GM12892 (cell line): ENCODE measurements at regions not wholly inside any gene's neighbourhood (a gene's known extent, or its start where the extent isn't known, plus 50 kb on each side); places are given as distances from the start of the nearest gene placed in this dataset.

Experiments
- DNase-seq: peaks from one replicate; pipeline ENCODE4 v3.0.0; 2011; ENCODE audit not compliant: insufficient read length
- FAIRE-seq: peaks from 2 replicates; lab custom pipeline; 2011; peaks lifted over from hg19 to GRCh38; lab: Jason Lieb, UNC
- POLR2A ChIP-seq: IDR thresholded peaks from 2 replicates; pipeline ENCODE4 v1.6.1; 2011; ENCODE audit warnings: low read depth, low read length, control low read depth
- POLR2AphosphoS5 ChIP-seq: IDR thresholded peaks from 2 replicates; pipeline ENCODE4 v1.6.1; 2011; ENCODE audit warnings: low read depth, low read length, control low read depth
- TAF1 ChIP-seq: IDR thresholded peaks from 2 replicates; pipeline ENCODE4 v1.6.1; 2011; ENCODE audit warnings: low read depth, mild to moderate bottlenecking, control low read depth, low read length, borderline replicate concordance

DNA sequence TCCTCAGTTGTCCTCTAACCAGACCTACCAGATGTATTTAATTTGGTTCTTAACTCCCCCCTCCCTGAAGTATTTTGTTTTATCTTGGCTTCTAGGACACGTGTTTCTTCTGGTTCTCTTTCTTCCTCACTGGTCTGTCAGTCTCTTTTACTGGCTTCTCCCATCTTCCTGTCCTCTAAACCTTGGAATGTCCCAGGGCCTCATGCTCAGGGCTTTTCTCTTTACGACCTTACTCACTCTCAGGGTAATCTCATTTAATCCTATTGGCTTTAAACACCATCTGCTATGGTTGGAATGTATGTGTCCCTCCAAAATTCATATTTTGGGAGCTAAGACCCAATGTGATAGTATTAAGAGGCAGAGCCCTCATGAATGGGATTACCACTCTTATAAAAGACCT lies 418.2 kb upstream of the PODXL start:
- no peak for TF ChIP-seq POLR2AphosphoS5
- TF ChIP-seq POLR2A, result no peak
- no peak for TF ChIP-seq TAF1
- FAIRE-seq (no peak), DNase-seq (no peak)

DNA sequence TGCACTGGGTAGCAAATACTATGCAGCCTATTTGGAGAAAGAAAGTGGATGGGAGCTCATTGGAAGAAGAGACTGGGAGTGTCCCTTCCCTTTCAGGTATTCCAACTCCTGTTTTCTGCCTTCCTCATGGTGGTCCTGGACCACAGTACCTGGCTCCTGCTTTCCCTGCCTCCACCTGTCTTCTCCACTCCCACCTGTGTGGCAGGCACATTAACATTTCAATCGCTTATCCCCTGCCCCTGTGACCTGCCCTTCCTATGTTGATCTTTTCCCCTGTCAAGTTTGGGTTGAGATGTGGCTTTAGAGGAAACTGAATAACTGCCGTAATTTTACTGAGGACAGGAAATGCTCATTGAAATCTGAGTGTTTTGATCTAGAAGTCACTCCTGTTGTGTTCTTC lies 415.8 kb upstream of the PODXL start:
- DNase-seq (no peak), FAIRE-seq (no peak)
- TF ChIP-seq POLR2AphosphoS5 (no peak), TAF1 (no peak), POLR2A (no peak)

DNA sequence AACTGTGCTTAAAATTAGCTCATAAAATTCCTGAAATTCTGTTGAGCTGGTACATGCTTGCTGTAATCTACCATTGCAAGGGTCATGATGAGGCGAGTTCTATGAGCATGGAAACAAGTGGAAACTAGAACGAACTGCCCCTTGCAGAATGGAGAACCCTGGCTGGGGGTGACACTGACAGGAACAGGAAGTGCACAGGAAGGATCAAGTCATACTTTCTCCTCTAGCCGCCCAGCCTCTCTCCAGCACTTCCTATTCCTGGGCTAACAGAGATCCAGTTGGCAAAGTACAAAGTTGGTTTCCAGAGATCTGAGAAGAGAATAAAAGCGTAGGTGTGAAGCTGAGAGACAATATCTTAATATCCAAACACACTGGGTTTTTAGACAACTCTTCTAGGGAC lies 414.2 kb upstream of the PODXL start:
- FAIRE-seq (no peak), DNase-seq (no peak)
- TF ChIP-seq POLR2AphosphoS5 (no peak), POLR2A (no peak), TAF1 (no peak)

DNA sequence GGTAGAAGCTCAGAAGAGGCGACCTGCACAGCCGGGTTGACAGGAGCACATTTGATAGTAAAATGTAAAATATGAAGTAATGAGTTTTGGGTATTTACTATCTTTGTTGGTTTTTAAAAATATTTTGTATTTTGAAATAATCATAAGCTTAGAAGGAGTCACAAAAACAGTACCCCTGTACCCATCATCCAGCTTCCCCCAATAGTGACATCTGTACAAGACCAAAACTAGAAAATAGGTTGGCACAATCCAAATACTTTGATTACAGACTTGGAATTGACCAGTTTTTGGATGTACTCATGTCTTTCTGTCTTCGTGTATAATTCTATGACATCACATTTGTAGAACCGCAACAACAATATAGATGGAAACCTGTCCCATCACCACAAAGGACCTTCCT lies 413.1 kb upstream of the PODXL start:
- FAIRE-seq, result no peak
- no peak for DNase-seq
- TF ChIP-seq TAF1 (no peak), POLR2A (no peak), POLR2AphosphoS5 (no peak)

DNA sequence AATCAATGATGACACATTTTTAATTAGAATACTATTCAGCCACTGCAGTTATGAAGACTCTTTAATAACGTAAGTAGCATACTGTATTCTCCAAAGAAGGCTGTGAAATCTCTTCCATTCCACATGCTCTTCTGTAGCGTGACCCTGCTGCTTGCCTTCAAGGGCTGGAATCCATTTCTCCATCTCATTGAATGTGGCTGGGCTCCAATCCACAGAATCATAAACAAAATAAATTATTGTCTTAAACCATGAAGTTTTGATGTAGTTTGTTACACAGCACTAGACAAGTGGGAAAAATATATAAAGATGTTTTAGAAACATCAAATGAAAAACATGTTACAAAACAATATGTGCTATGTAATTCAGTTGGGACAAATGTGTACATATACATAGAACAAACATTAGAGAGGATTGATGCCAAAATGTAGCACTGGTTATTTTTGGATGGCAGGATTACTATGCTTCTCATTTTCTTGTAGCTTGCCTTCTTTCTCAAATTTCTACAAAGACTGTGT lies 410.8 kb upstream of the PODXL start:
- FAIRE-seq, result no peak
- no peak for DNase-seq
- TF ChIP-seq POLR2AphosphoS5 (no peak), TAF1 (no peak), POLR2A (no peak)

DNA sequence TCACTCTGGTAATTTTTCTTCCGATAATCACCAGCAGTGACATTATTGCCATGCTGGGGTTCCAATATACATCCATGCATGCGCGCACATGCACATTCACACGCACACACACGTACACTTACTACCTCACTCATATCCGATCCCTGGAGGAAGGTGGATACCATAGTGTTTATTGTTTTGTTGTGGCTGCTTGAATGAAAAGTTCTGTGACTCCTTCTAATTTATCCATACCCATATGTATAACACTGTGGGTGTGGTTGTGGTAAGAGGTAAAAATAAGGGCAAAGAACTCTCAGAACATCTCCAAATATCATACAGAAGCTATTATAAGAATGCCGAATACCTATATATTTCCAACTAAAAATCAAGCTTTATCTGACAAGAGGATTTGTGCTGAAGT lies 407.8 kb upstream of the PODXL start:
- DNase-seq (no peak), FAIRE-seq (no peak)
- TF ChIP-seq POLR2AphosphoS5 (no peak), TAF1 (no peak), POLR2A (no peak)

DNA sequence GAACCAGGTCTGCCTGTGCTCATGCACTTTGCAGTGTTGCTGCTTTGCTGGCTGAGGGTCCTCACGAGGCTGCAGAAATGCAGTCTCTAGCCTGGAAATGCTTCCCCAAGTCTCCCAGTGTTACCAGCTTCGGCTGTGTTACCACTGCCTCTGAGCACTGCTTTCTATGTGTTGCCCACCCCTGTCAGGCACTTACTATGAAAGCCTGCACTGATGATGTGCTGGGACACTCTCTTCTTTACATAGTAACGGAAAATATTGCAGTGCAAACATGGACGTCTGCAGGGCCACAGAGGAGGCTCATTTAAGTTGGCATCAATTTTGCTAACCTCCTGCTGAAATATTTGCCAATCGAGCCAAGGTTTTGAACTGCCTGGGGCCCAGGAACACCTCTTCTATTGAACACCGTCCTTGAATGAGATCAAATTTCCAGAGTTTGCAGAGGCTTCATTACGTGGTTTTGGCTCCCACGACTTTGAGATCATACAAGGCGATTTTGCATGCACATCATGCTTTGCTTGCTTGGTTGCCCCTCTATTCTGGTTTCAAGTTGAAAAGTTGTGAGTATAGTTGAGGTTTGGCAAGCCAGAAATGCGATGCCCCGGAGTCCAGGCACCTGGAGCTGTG lies 404.7 kb upstream of the PODXL start:
- DNase-seq (no peak), FAIRE-seq (no peak)
- TF ChIP-seq POLR2AphosphoS5 (no peak), POLR2A (no peak), TAF1 (no peak)

DNA sequence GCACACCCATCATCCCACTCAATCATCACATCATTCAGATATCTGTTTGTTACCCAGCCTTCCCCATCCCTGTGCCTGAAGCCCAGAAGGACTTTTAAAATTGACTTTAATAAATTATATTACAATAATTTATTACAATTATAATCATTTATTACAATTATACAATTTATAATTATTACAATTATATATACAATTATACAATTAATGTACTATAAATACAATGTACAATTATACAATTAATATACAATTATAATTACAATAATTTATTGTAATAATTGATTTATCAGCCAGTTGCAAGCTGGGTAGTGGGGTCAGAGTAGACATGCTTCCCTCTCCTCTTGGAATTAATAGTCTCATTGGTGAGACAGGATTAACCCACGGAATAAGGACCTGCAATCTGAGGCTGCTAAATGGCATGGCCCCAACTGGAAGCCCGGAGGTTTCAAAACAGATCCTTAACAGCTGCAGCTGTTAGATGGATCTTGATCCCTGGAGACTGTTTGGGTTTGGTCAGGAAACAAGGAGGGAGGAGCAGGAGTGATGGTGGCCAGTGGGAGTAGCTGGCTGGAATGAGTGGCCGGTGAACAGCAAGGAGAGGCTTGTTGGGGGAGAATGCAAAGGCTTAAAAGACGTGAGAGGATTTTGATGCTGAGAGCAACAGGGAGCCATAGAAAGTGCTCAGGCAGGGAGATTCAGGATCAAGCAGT lies 402.8 kb upstream of the PODXL start:
- DNase-seq, result no peak
- FAIRE-seq, result no peak
- TF ChIP-seq TAF1 (no peak), POLR2AphosphoS5 (no peak), POLR2A (no peak)

DNA sequence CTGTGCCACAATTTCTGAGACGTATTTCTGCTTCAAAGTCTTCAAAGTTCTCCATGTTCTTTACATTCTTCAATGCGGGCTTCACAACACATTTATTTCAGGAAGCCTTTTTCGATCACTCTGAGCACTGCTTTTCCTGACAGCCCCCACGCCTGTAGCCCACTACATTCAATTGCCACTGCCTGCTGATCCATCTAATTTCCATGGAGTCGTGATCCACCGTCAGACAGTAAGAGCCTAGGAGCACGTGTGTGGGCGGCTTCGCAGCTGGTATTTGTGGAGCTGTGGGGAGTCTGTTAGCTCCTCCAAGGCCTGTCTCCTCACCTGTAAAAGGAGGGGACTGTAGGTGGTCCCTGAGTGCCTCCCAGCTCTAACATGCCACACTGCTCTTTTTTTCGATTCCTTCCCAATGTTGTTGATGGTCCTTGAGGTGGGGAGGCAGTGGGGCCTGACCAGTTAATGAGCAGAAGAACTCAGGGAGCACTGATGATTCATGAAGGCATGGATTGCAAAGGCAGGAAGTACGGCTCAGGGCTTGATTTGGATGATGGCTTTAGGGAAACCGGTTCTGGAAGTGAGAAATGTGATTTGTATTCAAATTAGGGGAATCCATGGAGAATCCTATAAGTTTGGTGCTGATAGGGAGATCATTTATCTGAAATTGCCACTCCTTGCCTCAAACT lies 401.1 kb upstream of the PODXL start:
- FAIRE-seq, result no peak
- TF ChIP-seq POLR2A (no peak), POLR2AphosphoS5 (no peak), TAF1 (no peak)
- DNase-seq, result no peak

DNA sequence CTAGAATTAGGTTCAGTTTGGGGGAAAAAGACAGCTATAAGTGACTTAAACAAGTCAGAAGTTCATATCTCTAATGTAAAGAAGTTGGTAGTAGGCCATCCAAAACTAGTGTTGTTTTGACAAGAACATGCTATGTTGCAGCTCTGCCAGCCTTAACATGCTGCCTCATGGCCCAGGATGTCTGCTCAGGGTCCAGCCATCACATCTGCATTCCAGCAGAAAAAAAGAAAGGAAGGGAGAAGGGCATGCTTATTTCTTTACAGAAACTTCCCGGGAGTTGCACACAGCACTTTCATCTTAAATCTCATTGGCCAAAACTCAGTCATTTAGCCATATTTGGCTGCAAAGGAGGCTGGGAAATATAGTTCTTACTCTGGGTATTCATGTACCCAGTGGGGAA lies 400.4 kb upstream of the PODXL start:
- no peak for TF ChIP-seq TAF1
- no peak for TF ChIP-seq POLR2A
- no peak for TF ChIP-seq POLR2AphosphoS5
- no peak for FAIRE-seq
- DNase-seq, result no peak

DNA sequence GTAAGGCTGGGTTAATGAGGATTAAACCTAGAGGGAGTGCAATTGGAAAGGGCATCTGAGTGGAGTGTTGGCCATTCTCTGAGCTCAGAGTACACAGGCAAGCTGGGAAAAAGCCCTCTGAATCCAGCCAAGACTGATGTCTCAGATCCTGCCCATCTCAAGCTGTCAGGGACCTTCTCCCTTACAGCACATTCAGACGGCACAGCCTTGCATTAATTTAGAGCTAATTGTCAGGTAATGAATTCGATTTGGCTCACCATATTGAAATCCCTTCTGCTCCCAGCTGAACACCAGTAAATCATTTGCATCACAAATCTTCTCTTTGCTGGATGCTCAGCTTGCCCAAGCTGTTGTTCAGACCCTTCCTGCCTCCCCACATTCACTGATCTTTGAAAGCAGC lies 399.3 kb upstream of the PODXL start:
- no peak for TF ChIP-seq TAF1
- no peak for TF ChIP-seq POLR2AphosphoS5
- no peak for TF ChIP-seq POLR2A
- DNase-seq, result no peak
- FAIRE-seq, result no peak
